OCI-LY3 (cell line): ENCODE measurements at regions not wholly inside any gene's neighbourhood (a gene's known extent, or its start where the extent isn't known, plus 50 kb on each side); places are given as distances from the start of the nearest gene placed in this dataset.

ENCODE experiments used
- H2AFZ ChIP-seq: fragments of 200-600, 300-600 bp; shearing (Covaris generic); 2 replicates; pipeline ENCODE4 v1.6.0; 2014; ENCODE audit warnings: antibody characterized with exemption, low read depth, low read length
- H3K27ac ChIP-seq: fragments of 200-600, 300-600 bp; sonication (generic); 2 replicates; pipeline ENCODE4 v1.5.1; 2014; ENCODE audit warnings: mild to moderate bottlenecking, low read length, moderate library complexity, mixed read lengths
- H3K27me3 ChIP-seq: fragments of 200-600, 300-600 bp; sonication (generic); 2 replicates; pipeline ENCODE4 v1.6.1; 2014; ENCODE audit warnings: low read depth, low read length, mixed read lengths
- H3K36me3 ChIP-seq: fragments of 200-600, 300-600 bp; sonication (generic); replicated peaks from 2 replicates; pipeline ENCODE3; 2014; ENCODE audit warnings: low read depth, low read length, mixed read lengths
- H3K4me1 ChIP-seq: fragments of 300-600, 200-600 bp; sonication (generic); 2 replicates; pipeline ENCODE4 v1.6.1; 2014; ENCODE audit warnings: low read length, mixed read lengths
- H3K4me2 ChIP-seq: fragments of 200-600, 300-600 bp; sonication (generic); 2 replicates; pipeline ENCODE4 v1.6.1; 2014; ENCODE audit warnings: low read length, mixed read lengths
- H3K4me3 ChIP-seq: fragments of 300-600, 200-600 bp; sonication (generic); 2 replicates; pipeline ENCODE4 v1.5.1; 2014; ENCODE audit warnings: antibody characterized with exemption, mild to moderate bottlenecking, low read length, moderate library complexity
- H3K79me2 ChIP-seq: fragments of 300-600, 200-600 bp; shearing (Covaris generic); 2 replicates; pipeline ENCODE4 v1.6.1; 2014; ENCODE audit warnings: mild to moderate bottlenecking, low read length, mixed read lengths
- H3K9ac ChIP-seq: fragments of 300-600, 200-600 bp; shearing (Covaris generic); 2 replicates; pipeline ENCODE4 v1.6.0; 2014; ENCODE audit warnings: mild to moderate bottlenecking, low read length, moderate library complexity
- H3K9me3 ChIP-seq: fragments of 200-600, 300-600 bp; shearing (Covaris generic); 2 replicates; pipeline ENCODE4 v1.6.1; 2014; ENCODE audit warnings: low read length, mixed read lengths; ENCODE audit not compliant: insufficient read depth
- H4K20me1 ChIP-seq: fragments of 200-600, 300-600 bp; sonication (generic); 2 replicates; pipeline ENCODE4 v1.6.1; 2016; ENCODE audit warnings: low read length, mixed read lengths; ENCODE audit not compliant: insufficient read depth
- EZH2phosphoT487 ChIP-seq: fragments of 200-600 bp; shearing (Covaris generic); IDR thresholded peaks from 2 replicates; pipeline ENCODE4 v1.6.1; 2018; ENCODE audit warnings: antibody characterized with exemption, mixed run types, low read depth
- TF ChIP-seq, protein P1 (sequence below): fragments of 200-600, 300-600 bp; sonication (generic); IDR thresholded peaks from 2 replicates; pipeline ENCODE4 v1.5.1; 2014; ENCODE audit warnings: antibody characterized with exemption, low read length, low read depth

DNA sequence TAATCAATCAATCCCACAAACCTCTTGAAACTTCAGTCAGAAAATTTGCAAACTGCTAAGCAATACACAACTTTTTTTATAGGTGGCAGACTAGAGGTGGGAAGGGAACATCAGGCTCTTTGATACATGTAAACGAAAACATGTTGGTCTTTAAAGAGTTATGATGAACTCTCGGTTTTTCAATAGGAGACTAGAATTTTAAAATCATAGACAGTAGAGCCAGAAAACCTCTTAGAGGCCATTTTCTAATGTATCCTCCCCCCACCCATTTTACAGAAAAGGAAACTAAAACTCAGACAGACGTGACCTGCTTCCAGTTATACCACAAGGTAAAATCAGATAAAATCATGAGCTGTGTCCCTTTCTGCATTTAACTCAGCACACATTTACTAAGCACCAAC lies 179.1 kb upstream of the LPP start:
- H3K79me2 ChIP-seq: no peaks in the 10 kb centered on the region
- peaks cover 28% of the 10 kb centered on the region for H3K27me3 ChIP-seq
- peak overlapping the region; percentile 51; the same call in 1 of the 2 replicates for H3K9ac ChIP-seq
- no peaks in the 10 kb centered on the region for H4K20me1 ChIP-seq
- H3K9me3 ChIP-seq: peaks cover 39% of the 10 kb centered on the region; the same call in 1 of the 2 replicates
- H3K27ac ChIP-seq: peak overlapping the region; percentile 87
- peak overlapping the region; percentile 85 for H3K4me2 ChIP-seq
- TF ChIP-seq EZH2phosphoT487: no peak
- TF ChIP-seq, protein P1, sequence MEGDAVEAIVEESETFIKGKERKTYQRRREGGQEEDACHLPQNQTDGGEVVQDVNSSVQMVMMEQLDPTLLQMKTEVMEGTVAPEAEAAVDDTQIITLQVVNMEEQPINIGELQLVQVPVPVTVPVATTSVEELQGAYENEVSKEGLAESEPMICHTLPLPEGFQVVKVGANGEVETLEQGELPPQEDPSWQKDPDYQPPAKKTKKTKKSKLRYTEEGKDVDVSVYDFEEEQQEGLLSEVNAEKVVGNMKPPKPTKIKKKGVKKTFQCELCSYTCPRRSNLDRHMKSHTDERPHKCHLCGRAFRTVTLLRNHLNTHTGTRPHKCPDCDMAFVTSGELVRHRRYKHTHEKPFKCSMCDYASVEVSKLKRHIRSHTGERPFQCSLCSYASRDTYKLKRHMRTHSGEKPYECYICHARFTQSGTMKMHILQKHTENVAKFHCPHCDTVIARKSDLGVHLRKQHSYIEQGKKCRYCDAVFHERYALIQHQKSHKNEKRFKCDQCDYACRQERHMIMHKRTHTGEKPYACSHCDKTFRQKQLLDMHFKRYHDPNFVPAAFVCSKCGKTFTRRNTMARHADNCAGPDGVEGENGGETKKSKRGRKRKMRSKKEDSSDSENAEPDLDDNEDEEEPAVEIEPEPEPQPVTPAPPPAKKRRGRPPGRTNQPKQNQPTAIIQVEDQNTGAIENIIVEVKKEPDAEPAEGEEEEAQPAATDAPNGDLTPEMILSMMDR: peak; percentile 48
- H3K36me3 ChIP-seq: peaks cover 4% of the 10 kb centered on the region
- no peak overlapping the region for H2AFZ ChIP-seq
- H3K4me3 ChIP-seq: peak overlapping the region; percentile 67
- H3K4me1 ChIP-seq: peaks cover 94% of the 10 kb centered on the region

DNA sequence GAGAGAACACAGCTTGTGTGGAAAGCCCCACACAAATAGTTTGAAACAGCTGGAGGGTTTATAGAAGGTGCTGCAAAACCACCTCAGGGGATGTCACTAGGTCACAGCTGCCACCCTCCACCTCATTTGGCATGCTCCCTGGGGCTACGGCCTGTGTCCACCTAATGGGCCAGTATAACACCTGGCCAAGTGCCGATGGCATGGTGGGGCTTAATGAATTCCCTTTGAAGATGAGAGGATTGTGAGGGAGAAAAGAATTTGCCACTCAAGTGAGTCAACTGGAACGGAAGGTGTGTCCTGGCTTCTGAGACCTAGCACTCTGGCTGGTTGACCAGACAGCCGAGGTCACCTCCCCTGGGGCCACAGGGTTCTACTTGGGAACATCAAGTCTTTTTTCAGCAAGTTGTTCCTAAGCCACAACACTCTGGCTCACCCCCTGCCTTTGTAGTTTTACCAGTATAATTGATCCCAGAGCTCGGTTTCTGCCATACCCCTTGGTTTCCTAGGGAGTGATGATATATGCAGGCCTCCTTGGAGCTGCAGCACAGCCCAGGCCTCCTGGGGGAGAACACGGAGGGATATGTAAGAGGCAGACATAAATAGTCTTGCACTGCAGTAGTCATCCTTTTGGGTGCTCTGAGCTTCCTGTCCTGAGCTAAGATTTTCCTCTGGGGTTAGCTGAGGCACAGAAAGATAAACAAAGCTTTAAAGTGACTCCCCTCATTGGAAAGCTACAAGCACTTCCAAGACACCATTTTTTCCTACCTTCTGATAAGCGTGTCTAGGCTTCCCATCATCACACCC lies 178.2 kb upstream of the LPP start:
- Histone ChIP-seq H3K4me1 (peaks cover 94% of the 10 kb centered on the region), H3K9me3 (peaks cover 34% of the 10 kb centered on the region; the same call in 1 of the 2 replicates), H3K9ac (peak overlapping the region; percentile 51), H3K27me3 (peaks cover 34% of the 10 kb centered on the region), H3K36me3 (peaks cover 4% of the 10 kb centered on the region), H3K79me2 (no peaks in the 10 kb centered on the region), H2AFZ (no peak overlapping the region), H3K27ac (peak overlapping the region; percentile 87), H3K4me3 (peak overlapping the region; percentile 67), H3K4me2 (peak overlapping the region; percentile 85), H4K20me1 (no peaks in the 10 kb centered on the region)
- TF ChIP-seq EZH2phosphoT487: no peak
- TF ChIP-seq, protein P1: no peak

DNA sequence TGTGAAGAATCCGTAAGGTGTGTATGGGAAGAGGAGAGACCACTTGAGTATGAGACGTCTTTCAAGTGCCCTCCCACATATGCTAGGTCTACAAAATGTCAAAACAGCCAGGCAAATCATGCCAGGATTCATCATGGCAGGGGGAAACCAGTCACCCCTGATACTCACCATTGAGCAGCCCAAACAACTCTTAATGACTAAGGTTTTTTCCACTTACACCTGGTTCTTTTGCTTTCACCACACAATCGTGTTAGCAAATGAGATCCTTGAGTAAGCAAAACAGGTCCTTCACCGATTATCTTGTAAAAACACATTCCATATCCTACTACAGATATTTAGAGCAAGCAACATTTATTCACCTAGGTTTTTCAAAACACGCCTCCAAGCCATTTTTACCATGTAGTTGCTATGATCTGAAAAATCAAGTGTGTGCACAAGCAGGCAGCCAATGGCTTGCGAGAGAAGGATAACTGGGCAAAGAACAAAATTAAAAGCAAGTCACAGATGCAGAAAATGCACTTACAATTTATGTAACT lies 177.5 kb upstream of the LPP start:
- Histone ChIP-seq H3K9ac (peak overlapping the region; percentile 51), H4K20me1 (no peaks in the 10 kb centered on the region), H3K9me3 (peaks cover 39% of the 10 kb centered on the region; the same call in 1 of the 2 replicates), H3K27ac (peak overlapping the region; percentile 87), H3K4me1 (peaks cover 94% of the 10 kb centered on the region), H3K4me3 (peak overlapping the region; percentile 67), H3K4me2 (peak overlapping the region; percentile 85), H2AFZ (no peak overlapping the region), H3K36me3 (peaks cover 4% of the 10 kb centered on the region), H3K27me3 (peaks cover 35% of the 10 kb centered on the region), H3K79me2 (no peaks in the 10 kb centered on the region)
- TF ChIP-seq, protein P1: no peak
- TF ChIP-seq EZH2phosphoT487: no peak

DNA sequence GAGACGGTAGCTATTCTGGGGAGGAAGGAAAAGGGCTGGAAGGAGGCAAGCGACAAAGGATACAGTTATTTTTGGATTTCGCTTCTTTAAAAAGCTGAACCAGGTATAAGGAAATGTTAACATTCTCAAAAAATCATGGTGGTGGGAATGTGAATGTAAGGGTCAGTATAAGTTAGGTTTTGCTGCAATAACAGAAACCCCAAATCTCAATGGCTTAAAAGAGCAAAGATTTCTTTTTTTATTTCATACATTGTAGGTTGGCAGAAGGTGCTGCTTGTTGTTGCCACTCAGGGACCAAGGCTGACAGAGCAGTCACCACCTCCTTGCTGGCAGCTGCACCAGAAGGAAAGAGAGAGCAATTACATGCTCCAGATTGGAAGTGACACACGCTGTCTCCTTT lies 176.3 kb upstream of the LPP start:
- H3K9ac ChIP-seq: no peak overlapping the region
- H3K27me3 ChIP-seq: peaks cover 34% of the 10 kb centered on the region
- peaks cover 92% of the 10 kb centered on the region for H3K4me1 ChIP-seq
- TF ChIP-seq EZH2phosphoT487: no peak
- TF ChIP-seq, protein P1: no peak
- no peaks in the 10 kb centered on the region for H4K20me1 ChIP-seq
- no peak overlapping the region for H3K27ac ChIP-seq
- H3K9me3 ChIP-seq: peaks cover 46% of the 10 kb centered on the region; the same call in 1 of the 2 replicates
- no peak overlapping the region for H3K4me2 ChIP-seq
- H3K36me3 ChIP-seq: peaks cover 4% of the 10 kb centered on the region
- no peak overlapping the region for H3K4me3 ChIP-seq
- no peak overlapping the region for H2AFZ ChIP-seq
- H3K79me2 ChIP-seq: no peaks in the 10 kb centered on the region
